SK-N-SH treated with all-trans-retinoic acid at 6 μM for 48 hours (cell line): ENCODE measurements at regions not wholly inside any gene's neighbourhood (a gene's known extent, or its start where the extent isn't known, plus 50 kb on each side); places are given as distances from the start of the nearest gene placed in this dataset.

Source experiments
- ARNTL ChIP-seq: fragments of 450-650 bp; formaldehyde crosslinking; IDR thresholded peaks from 2 replicates; pipeline ENCODE4 v1.5.0; 2020; ENCODE audit warnings: low read depth, mild to moderate bottlenecking, moderate library complexity, borderline replicate concordance
- CREB5 ChIP-seq: fragments of 250-450 bp; sonication (Bioruptor Pico); IDR thresholded peaks from 2 replicates; pipeline ENCODE4 v1.5.1; 2020; ENCODE audit warnings: low read depth, mild to moderate bottlenecking, moderate library complexity
- ESRRG ChIP-seq: fragments of 250-450 bp; sonication (Bioruptor Pico); IDR thresholded peaks from 2 replicates; pipeline ENCODE4 v1.6.1; 2021; ENCODE audit warnings: mild to moderate bottlenecking
- GLIS3 ChIP-seq: fragments of 250-450 bp; sonication (Bioruptor Pico); IDR thresholded peaks from 2 replicates; pipeline ENCODE4 v1.5.0; 2020; ENCODE audit warnings: mild to moderate bottlenecking, moderate library complexity
- ISL1 ChIP-seq: fragments of 250-450 bp; sonication (Bioruptor Pico); IDR thresholded peaks from 2 replicates; pipeline ENCODE4 v2.1.2; 2022; ENCODE audit warnings: mild to moderate bottlenecking, moderate library complexity
- OSR1 ChIP-seq: fragments of 250-450 bp; sonication (Bioruptor Pico); IDR thresholded peaks from 2 replicates; pipeline ENCODE4 v1.8.0; 2022; ENCODE audit warnings: moderate library complexity, mild to moderate bottlenecking, inconsistent platforms
- PATZ1 ChIP-seq: fragments of 250-450 bp; sonication (Bioruptor Pico); IDR thresholded peaks from 2 replicates; pipeline ENCODE4 v1.8.0; 2020; ENCODE audit warnings: mild to moderate bottlenecking, moderate library complexity, borderline replicate concordance
- RARB ChIP-seq: fragments of 250-450 bp; sonication (Bioruptor Pico); IDR thresholded peaks from 2 replicates; pipeline ENCODE4 v1.8.0; 2021; ENCODE audit warnings: mild to moderate bottlenecking, moderate library complexity
- ZFP3 ChIP-seq: fragments of 250-450 bp; sonication (Bioruptor Pico); IDR thresholded peaks from 2 replicates; pipeline ENCODE4 v1.5.0; 2020; ENCODE audit warnings: mild to moderate bottlenecking, moderate library complexity
- ZFP30 ChIP-seq: fragments of 450-650 bp; formaldehyde crosslinking; IDR thresholded peaks from 2 replicates; pipeline ENCODE4 v1.5.0; 2022; ENCODE audit warnings: mild to moderate bottlenecking, moderate library complexity
- ZNF565 ChIP-seq: fragments of 450-650 bp; formaldehyde crosslinking; conservative IDR thresholded peaks from 2 replicates; pipeline ENCODE4 v1.5.0; 2020; ENCODE audit warnings: low read depth, mild to moderate bottlenecking, moderate library complexity
- ZNF70 ChIP-seq: fragments of 450-650 bp; formaldehyde crosslinking; IDR thresholded peaks from 2 replicates; pipeline ENCODE4 v1.5.0; 2020; ENCODE audit warnings: mild to moderate bottlenecking, moderate library complexity

GRCh38 chr4:115249808-115250207 is 136.4 kb upstream of the NDST4 start:
- TF ChIP-seq CREB5 (CRISPR knock-in tag) (no peak), ARNTL (no peak), ZNF70 (CRISPR knock-in tag) (no peak), ISL1 (CRISPR knock-in tag) (no peak), PATZ1 (no peak), OSR1 (CRISPR knock-in tag) (no peak), ZFP3 (no peak), ZNF565 (CRISPR knock-in tag) (no peak), RARB (CRISPR knock-in tag) (no peak), GLIS3 (CRISPR knock-in tag) (no peak), ZFP30 (CRISPR knock-in tag) (no peak), ESRRG (CRISPR knock-in tag) (no peak)
